Body of pancreas (tissue), 4 donors: ENCODE measurements at regions not wholly inside any gene's neighbourhood (a gene's known extent, or its start where the extent isn't known, plus 50 kb on each side); places are given as distances from the start of the nearest gene placed in this dataset.

Experiments used
- CTCF ChIP-seq, 7 experiments: fragments of 450-650 bp in 4 of 7; fragments of 200-600 bp in 3 of 7; sonication (generic) in 3 of 7; IDR thresholded peaks; one replicate each; pipeline ENCODE4 v1.5.1; 2016 to 2019; ENCODE audit warnings: antibody characterized with exemption in 7 of 7
- POLR2A ChIP-seq, 3 donors: fragments of 450-650 bp; IDR thresholded peaks; one replicate each; pipeline ENCODE4 v1.6.1; 2016; ENCODE audit warnings: antibody characterized with exemption in 3 of 3, mild to moderate bottlenecking in 2 of 3

- TF ChIP-seq CTCF (IDR thresholded peaks at IDR 0.05), result no peak
- no peak for TF ChIP-seq POLR2A (IDR thresholded peaks at IDR 0.05)
Measured at GRCh38 chr4:146073517-146073916, 102.0 kb upstream of the LSM6 start.
